ENCODE measurements at regions not wholly inside any gene's neighbourhood (a gene's known extent, or its start where the extent isn't known, plus 50 kb on each side); places are given as distances from the start of the nearest gene placed in this dataset.

DNA sequence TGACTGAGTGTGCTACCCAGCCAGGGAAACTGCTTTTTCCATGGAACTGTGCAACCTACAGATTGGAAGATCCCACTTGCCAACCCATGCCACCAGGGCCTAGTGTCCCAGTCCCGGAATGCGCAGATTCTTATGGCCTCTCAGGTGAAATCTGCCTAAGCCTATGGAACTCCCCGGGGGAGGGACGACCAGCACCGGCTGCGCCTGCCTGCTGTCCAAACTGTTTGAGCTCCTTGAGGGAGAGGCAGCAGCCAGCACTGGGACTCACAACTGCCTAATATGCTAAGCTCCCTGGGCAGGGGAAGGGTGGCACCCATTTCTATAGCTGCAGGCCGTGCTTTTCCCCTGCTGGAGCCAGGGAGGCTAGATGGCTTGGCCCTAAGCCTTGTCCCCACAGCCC is 92.5 kb upstream of the GZMB start:
- no peak for TF ChIP-seq POLR2A (IDR thresholded peaks at IDR 0.05)
- TF ChIP-seq, protein P1, sequence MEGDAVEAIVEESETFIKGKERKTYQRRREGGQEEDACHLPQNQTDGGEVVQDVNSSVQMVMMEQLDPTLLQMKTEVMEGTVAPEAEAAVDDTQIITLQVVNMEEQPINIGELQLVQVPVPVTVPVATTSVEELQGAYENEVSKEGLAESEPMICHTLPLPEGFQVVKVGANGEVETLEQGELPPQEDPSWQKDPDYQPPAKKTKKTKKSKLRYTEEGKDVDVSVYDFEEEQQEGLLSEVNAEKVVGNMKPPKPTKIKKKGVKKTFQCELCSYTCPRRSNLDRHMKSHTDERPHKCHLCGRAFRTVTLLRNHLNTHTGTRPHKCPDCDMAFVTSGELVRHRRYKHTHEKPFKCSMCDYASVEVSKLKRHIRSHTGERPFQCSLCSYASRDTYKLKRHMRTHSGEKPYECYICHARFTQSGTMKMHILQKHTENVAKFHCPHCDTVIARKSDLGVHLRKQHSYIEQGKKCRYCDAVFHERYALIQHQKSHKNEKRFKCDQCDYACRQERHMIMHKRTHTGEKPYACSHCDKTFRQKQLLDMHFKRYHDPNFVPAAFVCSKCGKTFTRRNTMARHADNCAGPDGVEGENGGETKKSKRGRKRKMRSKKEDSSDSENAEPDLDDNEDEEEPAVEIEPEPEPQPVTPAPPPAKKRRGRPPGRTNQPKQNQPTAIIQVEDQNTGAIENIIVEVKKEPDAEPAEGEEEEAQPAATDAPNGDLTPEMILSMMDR (IDR thresholded peaks at IDR 0.05), result no peak
